HCT116 (cell line): ENCODE measurements at regions not wholly inside any gene's neighbourhood (a gene's known extent, or its start where the extent isn't known, plus 50 kb on each side); places are given as distances from the start of the nearest gene placed in this dataset.

Experiments used
- ATAC-seq: fragments of 200-7000 bp; cut with Tn5 transposase; 2 replicates; pipeline ENCODE4 v1.9.1; 2020; ENCODE audit warnings: mild to moderate bottlenecking, moderate library complexity
- BruUV-seq: library from RNA; stranded (reverse); fragments of 400-500 nt; replicated peaks from 2 replicates; lab custom pipeline; 2021; lab: Mats Ljungman, UMichigan
- CTCF ChIA-PET: fragments of 300-600 bp; sonication (Branson Sonifier 250); formaldehyde crosslinking; loops from one replicate; lab custom pipeline; 2021; ENCODE audit warnings: antibody characterized with exemption; lab: Charles Lee
- POLR2A ChIA-PET: fragments of 300-600, 350-600 bp; sonication (Branson Sonifier 250); formaldehyde crosslinking; loops from one replicate; lab custom pipeline; 2021; ENCODE audit warnings: antibody characterized with exemption; lab: Charles Lee
- RAD21 ChIA-PET, 2 experiments: fragments of 300-600 bp; sonication (Branson Sonifier 250); formaldehyde crosslinking; loops; one replicate each; lab custom pipeline; 2023; ENCODE audit warnings: low total read pairs in 2 of 2; ENCODE audit not compliant: uncharacterized antibody in 2 of 2, unreplicated experiment in 2 of 2, low non-redundant PET in 1 of 2; lab: Charles Lee
- DNase-seq: peaks from one replicate; pipeline ENCODE4 v3.0.0-alpha.2; 2010; ENCODE audit warnings: low read depth, low spot score
- H2AFZ ChIP-seq: fragments of 200-600 bp; shearing (Covaris generic), sonication (generic); 2 replicates; pipeline ENCODE4 v1.6.1; 2017; ENCODE audit warnings: low read depth, mixed run types, mixed read lengths, antibody characterized with exemption, low read length; ENCODE audit not compliant: poor library complexity, severe bottlenecking
- H3K27ac ChIP-seq: 2 replicates; pipeline ENCODE4 v1.5.1; 2012; ENCODE audit warnings: low read depth, low read length
- H3K27me3 ChIP-seq: fragments of 200-600 bp; sonication (generic); 2 replicates; pipeline ENCODE4 v1.6.1; 2016; ENCODE audit warnings: mixed run types, low read length, mixed read lengths; ENCODE audit not compliant: insufficient read depth
- H3K36me3 ChIP-seq, 2 experiments: fragments of 200-500 bp in 1 of 2; fragments of 200-600 bp in 1 of 2; sonication (Bioruptor generic) in 1 of 2; sonication (generic) in 1 of 2; 2 replicates each; pipeline versions ENCODE4 v1.5.1 to v1.6.1; 2014 to 2016; ENCODE audit warnings: low read length in 2 of 2, inconsistent platforms in 1 of 2, mixed read lengths in 1 of 2, mixed run types in 1 of 2; ENCODE audit not compliant: insufficient read depth in 2 of 2, control insufficient read depth in 1 of 2
- H3K4me1 ChIP-seq, 2 experiments: fragments of 200-600 bp in 1 of 2; sonication (generic) in 1 of 2; 2 replicates each; pipeline versions ENCODE4 v1.5.1 to v1.6.1; 2012 to 2017; ENCODE audit warnings: low read length in 2 of 2, inconsistent platforms in 1 of 2, mild to moderate bottlenecking in 1 of 2, mixed read lengths in 1 of 2, mixed run types in 1 of 2, moderate library complexity in 1 of 2; ENCODE audit not compliant: insufficient read depth in 2 of 2, control insufficient read depth in 1 of 2
- H3K4me2 ChIP-seq: fragments of 200-600 bp; sonication (generic); 2 replicates; pipeline ENCODE4 v1.6.1; 2017; ENCODE audit warnings: mixed run types, low read length, mixed read lengths
- H3K4me3 ChIP-seq, 2 experiments: fragments of 200-600 bp in 1 of 2; sonication (generic) in 1 of 2; replicated peaks in 1 of 2; 2 replicates each; pipeline ENCODE4 v1.5.1; 2011 to 2016; ENCODE audit warnings: low read length in 2 of 2, control low read depth in 1 of 2, low read depth in 1 of 2, mild to moderate bottlenecking in 1 of 2, mixed read lengths in 1 of 2, mixed run types in 1 of 2
- H3K79me2 ChIP-seq: fragments of 200-600 bp; sonication (generic); 2 replicates; pipeline ENCODE4 v1.6.1; 2017; ENCODE audit warnings: mild to moderate bottlenecking, mixed run types, low read length, moderate library complexity, mixed read lengths; ENCODE audit not compliant: insufficient read depth
- H3K9ac ChIP-seq: fragments of 200-600 bp; sonication (generic); 2 replicates; pipeline ENCODE4 v1.6.1; 2016; ENCODE audit warnings: low read length, mixed read lengths
- H3K9me2 ChIP-seq: fragments of 200-600 bp; sonication (generic), shearing (Covaris generic); 2 replicates; pipeline ENCODE4 v1.6.1; 2017; ENCODE audit warnings: mixed run types, mild to moderate bottlenecking, moderate library complexity; ENCODE audit not compliant: insufficient read depth
- H3K9me3 ChIP-seq, 2 experiments: fragments of 200-500 bp in 1 of 2; fragments of 200-600 bp in 1 of 2; sonication (Bioruptor generic) in 1 of 2; sonication (generic) in 1 of 2; 2 replicates each; pipeline ENCODE4 v1.6.1; 2014 to 2017; ENCODE audit warnings: low read length in 2 of 2, mixed read lengths in 2 of 2, inconsistent platforms in 1 of 2, low read depth in 1 of 2, mild to moderate bottlenecking in 1 of 2, mixed run types in 1 of 2, moderate library complexity in 1 of 2; ENCODE audit not compliant: control insufficient read depth in 1 of 2, insufficient read depth in 1 of 2
- H4K20me1 ChIP-seq: fragments of 200-600 bp; sonication (generic), shearing (Covaris generic); 2 replicates; pipeline ENCODE4 v1.6.1; 2017; ENCODE audit warnings: mixed run types, mild to moderate bottlenecking, moderate library complexity; ENCODE audit not compliant: insufficient read depth
- ATF3 ChIP-seq: IDR thresholded peaks from 2 replicates; pipeline ENCODE4 v1.6.1; 2012
- CBX3 ChIP-seq: IDR thresholded peaks from 2 replicates; pipeline ENCODE4 v1.6.1; 2012; ENCODE audit warnings: low read depth
- CEBPB ChIP-seq: IDR thresholded peaks from 2 replicates; pipeline ENCODE4 v1.6.1; 2012; ENCODE audit warnings: low read depth
- EZH2phosphoT487 ChIP-seq: fragments of 200-600 bp; IDR thresholded peaks from 2 replicates; pipeline ENCODE4 v1.6.1; 2018; ENCODE audit warnings: antibody characterized with exemption, borderline replicate concordance
- FOSL1 ChIP-seq: IDR thresholded peaks from 2 replicates; pipeline ENCODE4 v1.6.1; 2012; ENCODE audit warnings: low read depth
- POLR2A ChIP-seq: IDR thresholded peaks from 2 replicates; pipeline ENCODE4 v1.7.0; 2011; ENCODE audit warnings: borderline replicate concordance; ENCODE audit not compliant: insufficient read depth, insufficient read length; ENCODE audit errors: extremely low read depth
- POLR2AphosphoS5 ChIP-seq: IDR thresholded peaks from 2 replicates; pipeline ENCODE4 v1.6.1; 2011; ENCODE audit warnings: mild to moderate bottlenecking, low read depth, low read length, moderate library complexity
- RAD21 ChIP-seq: IDR thresholded peaks from 2 replicates; pipeline ENCODE4 v1.6.1; 2012; ENCODE audit warnings: low read depth, mild to moderate bottlenecking
- SIN3A ChIP-seq: IDR thresholded peaks from 2 replicates; pipeline ENCODE4 v1.6.1; 2012; ENCODE audit warnings: low read depth
- TCF7L2 ChIP-seq: IDR thresholded peaks from 2 replicates; pipeline ENCODE4 v1.7.0; 2011; ENCODE audit warnings: borderline replicate concordance, inconsistent platforms; ENCODE audit not compliant: insufficient read depth, insufficient read length; ENCODE audit errors: extremely low read depth
- YY1 ChIP-seq: IDR thresholded peaks from 2 replicates; pipeline ENCODE4 v1.6.1; 2011; ENCODE audit warnings: low read length, low read depth, moderate library complexity, mild to moderate bottlenecking; ENCODE audit not compliant: insufficient replicate concordance; ENCODE audit errors: extremely low read depth
- ZFX ChIP-seq: fragments of 450-650 bp; IDR thresholded peaks from 2 replicates; pipeline ENCODE4 v1.6.1; 2017
- ZNF274 ChIP-seq: fragments of 200-500 bp; sonication (Bioruptor generic); IDR thresholded peaks from 2 replicates; pipeline ENCODE4 v1.6.1; 2014; ENCODE audit warnings: mild to moderate bottlenecking, low read depth, low read length, inconsistent platforms
- intact Hi-C: fragments of 100-400 bp; cut with micrococcal nuclease; formaldehyde crosslinking; loops from 2 replicates; pipeline ENCODE4 v1.10.0; 2022

- ATAC-seq (no peak), DNase-seq (no peak)
- no peak overlapping the region for H3K4me3 ChIP-seq
- POLR2A ChIA-PET: no interaction called here
- no peak overlapping the region for H3K4me2 ChIP-seq
- no peak overlapping the region for H3K9ac ChIP-seq
- H3K79me2 ChIP-seq: no peaks in the 10 kb centered on the region
- H3K27ac ChIP-seq: no peak overlapping the region
- 0 out of 4 replicates have a peak, but pooled peaks cover 0 to 6% of the 10 kb centered on the region in 2 experiments for H3K36me3 ChIP-seq
- CTCF ChIA-PET: no interaction called here
- H4K20me1 ChIP-seq: no peaks in the 10 kb centered on the region; the same call in 1 of the 2 replicates
- no peaks in the 10 kb centered on the region for H3K27me3 ChIP-seq
- no peaks in the 10 kb centered on the region for H3K4me1 ChIP-seq
- H2AFZ ChIP-seq: no peak overlapping the region
- intact Hi-C loops: no loop called here
- peaks cover 18 to 20% of the 10 kb centered on the region in 2 experiments; a peak in 2 of 4 replicates for H3K9me3 ChIP-seq
- TF ChIP-seq POLR2AphosphoS5 (no peak), EZH2phosphoT487 (no peak), ZFX (no peak), SIN3A (no peak), ZNF274 (no peak), CBX3 (no peak), CEBPB (no peak), POLR2A (no peak), YY1 (no peak), FOSL1 (no peak), TCF7L2 (no peak), ATF3 (no peak), RAD21 (no peak)
- RAD21 ChIA-PET: no interaction called here
- no peaks in the 10 kb centered on the region for H3K9me2 ChIP-seq
- no TSS peak for BruUV-seq
Observed at GRCh38 chr13:40878321-40878720, 88.9 kb downstream of the SLC25A15 start.
